ENCODE measurements at regions not wholly inside any gene's neighbourhood (a gene's known extent, or its start where the extent isn't known, plus 50 kb on each side); places are given as distances from the start of the nearest gene placed in this dataset.

DNA sequence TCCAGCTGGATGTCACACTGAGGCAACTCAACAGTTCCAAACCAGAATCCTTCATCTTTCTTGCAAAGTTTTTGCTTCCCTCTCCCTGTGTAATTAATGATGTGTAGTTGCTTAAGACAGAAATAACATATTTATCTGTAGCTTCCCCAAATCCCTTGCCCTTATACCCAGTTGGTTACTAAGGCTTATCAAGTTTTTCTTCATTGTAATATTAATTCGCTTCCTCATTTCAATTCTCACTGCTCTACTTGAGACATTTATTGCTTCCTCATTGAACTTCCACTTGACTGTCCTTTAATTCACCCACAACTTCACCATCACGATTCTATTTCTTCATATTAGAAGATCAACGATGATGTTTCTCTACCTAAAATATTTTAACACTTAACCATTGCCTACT is 386.6 kb upstream of the CPEB2 start:
- 83 to 90% methylated on average over 3 of the region's 3 CpGs for WGBS, 2 experiments (ENCODE audit: insufficient coverage in 1 of 2, insufficient read length in 1 of 2)
- Histone ChIP-seq H3K9me3 (ENCODE audit: control insufficient read depth, low read length) (no peaks in the 10 kb centered on the region), H3K27me3 (ENCODE audit: control insufficient read depth, insufficient read depth, low read length, poor library complexity, severe bottlenecking) (no peaks in the 10 kb centered on the region), H3K27ac (ENCODE audit: low read depth, low read length) (no peak overlapping the region), H3K36me3 (ENCODE audit: control insufficient read depth, insufficient read depth, low read length) (no peaks in the 10 kb centered on the region), H3K4me1 (ENCODE audit: control insufficient read depth, insufficient read depth, low read length) (no peaks in the 10 kb centered on the region), H3K9ac (ENCODE audit: extremely low read depth, low read length, poor library complexity, severe bottlenecking) (no peak overlapping the region), H3K4me3 (ENCODE audit: low read length) (no peak overlapping the region)
- Mint-ChIP-seq H3K27me3 (ENCODE audit: insufficient read depth) (no peaks in the 10 kb centered on the region), H3K4me3 (no peak overlapping the region), H3K9me3 (no peaks in the 10 kb centered on the region), H3K27ac (no peak overlapping the region), H3K4me1 (no peaks in the 10 kb centered on the region), H3K36me3 (ENCODE audit: low read depth) (no peaks in the 10 kb centered on the region)
- DNase-seq: no peak
- TF ChIP-seq, protein P1, sequence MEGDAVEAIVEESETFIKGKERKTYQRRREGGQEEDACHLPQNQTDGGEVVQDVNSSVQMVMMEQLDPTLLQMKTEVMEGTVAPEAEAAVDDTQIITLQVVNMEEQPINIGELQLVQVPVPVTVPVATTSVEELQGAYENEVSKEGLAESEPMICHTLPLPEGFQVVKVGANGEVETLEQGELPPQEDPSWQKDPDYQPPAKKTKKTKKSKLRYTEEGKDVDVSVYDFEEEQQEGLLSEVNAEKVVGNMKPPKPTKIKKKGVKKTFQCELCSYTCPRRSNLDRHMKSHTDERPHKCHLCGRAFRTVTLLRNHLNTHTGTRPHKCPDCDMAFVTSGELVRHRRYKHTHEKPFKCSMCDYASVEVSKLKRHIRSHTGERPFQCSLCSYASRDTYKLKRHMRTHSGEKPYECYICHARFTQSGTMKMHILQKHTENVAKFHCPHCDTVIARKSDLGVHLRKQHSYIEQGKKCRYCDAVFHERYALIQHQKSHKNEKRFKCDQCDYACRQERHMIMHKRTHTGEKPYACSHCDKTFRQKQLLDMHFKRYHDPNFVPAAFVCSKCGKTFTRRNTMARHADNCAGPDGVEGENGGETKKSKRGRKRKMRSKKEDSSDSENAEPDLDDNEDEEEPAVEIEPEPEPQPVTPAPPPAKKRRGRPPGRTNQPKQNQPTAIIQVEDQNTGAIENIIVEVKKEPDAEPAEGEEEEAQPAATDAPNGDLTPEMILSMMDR (conservative IDR thresholded peaks at IDR 0.05): no peak

DNA sequence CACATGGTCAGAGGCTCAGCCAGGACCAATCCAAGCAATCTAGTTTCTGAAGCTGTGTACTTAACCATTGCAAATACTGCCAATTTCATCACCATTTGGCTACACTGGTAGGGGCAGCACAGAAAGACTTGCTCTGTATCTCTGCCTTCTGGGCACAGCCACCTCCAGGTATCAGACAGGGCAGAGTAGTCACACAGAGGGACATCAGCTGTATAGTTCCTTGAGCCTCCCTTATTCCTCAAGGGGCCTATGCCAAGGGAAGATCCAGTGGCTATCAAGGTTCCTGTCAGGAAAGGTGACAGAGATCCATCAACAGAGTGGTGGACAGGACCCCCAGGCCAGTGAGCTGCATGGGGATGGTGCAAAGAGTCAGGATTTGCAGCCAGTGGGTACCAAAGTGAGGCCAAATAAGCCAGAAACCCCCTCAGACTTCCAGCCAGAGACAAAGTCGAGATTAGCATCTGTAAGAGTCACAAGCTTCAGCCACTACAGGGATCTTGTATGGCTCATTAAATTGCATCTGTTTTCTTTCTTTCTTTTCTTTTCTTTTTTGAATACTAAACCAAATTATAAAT is 381.6 kb upstream of the CPEB2 start:
- Histone ChIP-seq H3K4me3 (ENCODE audit: low read length) (no peak overlapping the region), H3K9me3 (ENCODE audit: control insufficient read depth, low read length) (peaks cover 5% of the 10 kb centered on the region), H3K4me1 (ENCODE audit: control insufficient read depth, insufficient read depth, low read length) (no peaks in the 10 kb centered on the region), H3K9ac (ENCODE audit: extremely low read depth, low read length, poor library complexity, severe bottlenecking) (no peak overlapping the region), H3K27ac (ENCODE audit: low read depth, low read length) (no peak overlapping the region), H3K36me3 (ENCODE audit: control insufficient read depth, insufficient read depth, low read length) (no peaks in the 10 kb centered on the region), H3K27me3 (ENCODE audit: control insufficient read depth, insufficient read depth, low read length, poor library complexity, severe bottlenecking) (no peaks in the 10 kb centered on the region)
- Mint-ChIP-seq H3K36me3 (ENCODE audit: low read depth) (no peaks in the 10 kb centered on the region), H3K4me3 (no peak overlapping the region), H3K9me3 (no peaks in the 10 kb centered on the region), H3K4me1 (no peaks in the 10 kb centered on the region), H3K27me3 (ENCODE audit: insufficient read depth) (no peaks in the 10 kb centered on the region), H3K27ac (no peak overlapping the region)
- TF ChIP-seq, protein P1 (conservative IDR thresholded peaks at IDR 0.05): no peak
- WGBS, 2 experiments (ENCODE audit: insufficient coverage in 1 of 2, insufficient read length in 1 of 2): 17 to 56% methylated on average over 1 of the region's 1 CpG
- DNase-seq: peak; percentile 39

DNA sequence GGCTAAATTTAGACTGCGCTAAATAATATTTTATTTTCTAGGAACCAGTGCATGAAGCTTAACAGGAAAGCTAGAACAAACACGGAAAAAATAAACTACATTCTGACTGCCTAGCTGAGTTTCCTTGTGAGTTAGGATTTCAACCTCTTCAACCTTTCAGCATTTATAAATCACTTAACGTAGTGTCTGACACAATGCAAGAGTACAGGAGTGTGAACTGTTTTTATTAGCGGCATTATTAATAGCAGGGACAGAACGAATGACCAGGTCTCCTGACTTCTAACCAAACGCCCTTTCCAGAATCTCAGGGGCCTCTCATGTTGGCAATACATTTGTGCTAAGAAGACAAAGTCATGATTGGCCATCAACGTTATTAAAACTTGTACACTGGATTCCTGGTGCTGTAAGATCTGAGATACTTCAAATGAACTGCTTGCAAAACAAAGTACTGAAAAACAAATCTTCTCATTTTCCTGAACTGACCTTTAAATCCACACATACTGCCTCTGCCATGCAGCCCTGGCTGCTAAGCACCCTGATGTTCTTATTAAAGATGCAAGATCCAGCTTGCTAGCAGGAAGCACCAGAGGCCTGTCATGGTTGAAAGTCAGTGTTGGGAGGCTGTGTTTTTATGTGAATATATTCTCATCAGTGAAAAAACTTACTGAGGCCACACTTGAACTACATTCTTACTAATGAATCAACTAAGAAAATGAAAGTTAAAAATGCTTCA is 380.4 kb upstream of the CPEB2 start:
- Histone ChIP-seq H3K4me1 (ENCODE audit: control insufficient read depth, insufficient read depth, low read length) (no peaks in the 10 kb centered on the region), H3K9me3 (ENCODE audit: control insufficient read depth, low read length) (peaks cover 5% of the 10 kb centered on the region), H3K27ac (ENCODE audit: low read depth, low read length) (peak overlapping the region; percentile 48), H3K36me3 (ENCODE audit: control insufficient read depth, insufficient read depth, low read length) (no peaks in the 10 kb centered on the region), H3K4me3 (ENCODE audit: low read length) (no peak overlapping the region), H3K9ac (ENCODE audit: extremely low read depth, low read length, poor library complexity, severe bottlenecking) (no peak overlapping the region), H3K27me3 (ENCODE audit: control insufficient read depth, insufficient read depth, low read length, poor library complexity, severe bottlenecking) (no peaks in the 10 kb centered on the region)
- Mint-ChIP-seq H3K27me3 (ENCODE audit: insufficient read depth) (no peaks in the 10 kb centered on the region), H3K36me3 (ENCODE audit: low read depth) (no peaks in the 10 kb centered on the region), H3K4me3 (no peak overlapping the region), H3K9me3 (no peaks in the 10 kb centered on the region), H3K4me1 (no peaks in the 10 kb centered on the region), H3K27ac (no peak overlapping the region)
- 84 to 87% methylated on average over 5 to 7 of the region's 7 CpGs for WGBS, 2 experiments (ENCODE audit: insufficient coverage in 1 of 2, insufficient read length in 1 of 2)
- TF ChIP-seq, protein P1 (conservative IDR thresholded peaks at IDR 0.05): no peak
- DNase-seq: no peak
